Thymus (tissue), 11 donors: ENCODE measurements at regions not wholly inside any gene's neighbourhood (a gene's known extent, or its start where the extent isn't known, plus 50 kb on each side); places are given as distances from the start of the nearest gene placed in this dataset.

ENCODE experiments used
- DNase-seq, 9 donors: peaks; one replicate each; pipeline ENCODE4 v3.0.0-alpha.2; 2013; ENCODE audit warnings: low spot score in 9 of 9, low read depth in 6 of 9, missing footprints in 1 of 9
- H3K27ac ChIP-seq, 2 donors: one replicate each; pipeline ENCODE4 v1.5.1; 2013; ENCODE audit warnings: control low read depth in 1 of 2, low read depth in 1 of 2, low read length in 1 of 2, mild to moderate bottlenecking in 1 of 2, moderate library complexity in 1 of 2
- H3K27me3 ChIP-seq, 2 donors: one replicate each; pipeline ENCODE4 v1.5.1; 2013; ENCODE audit warnings: low read length in 1 of 2; ENCODE audit not compliant: control insufficient read depth in 2 of 2, insufficient read depth in 1 of 2
- H3K36me3 ChIP-seq, 2 donors: one replicate each; pipeline ENCODE4 v1.5.1; 2013; ENCODE audit warnings: low read length in 1 of 2, mild to moderate bottlenecking in 1 of 2, moderate library complexity in 1 of 2; ENCODE audit not compliant: control insufficient read depth in 2 of 2, insufficient read depth in 2 of 2
- H3K4me1 ChIP-seq, 2 donors: one replicate each; pipeline ENCODE4 v1.5.1; 2013; ENCODE audit warnings: low read length in 2 of 2; ENCODE audit not compliant: control insufficient read depth in 2 of 2, insufficient read depth in 2 of 2
- H3K4me3 ChIP-seq, 2 donors: one replicate each; pipeline ENCODE4 v1.5.1; 2013; ENCODE audit warnings: low read length in 2 of 2, control low read depth in 1 of 2, mild to moderate bottlenecking in 1 of 2
- H3K9me3 ChIP-seq, 2 donors: one replicate each; pipeline ENCODE4 v1.5.1; 2013; ENCODE audit warnings: low read length in 1 of 2, mild to moderate bottlenecking in 1 of 2; ENCODE audit not compliant: control insufficient read depth in 2 of 2, insufficient read depth in 1 of 2
- WGBS: extraction: QIAGEN DNeasy Blood & Tissue Kit; methylation state at CpG from one replicate; pipeline ENCODE4 v1.1.7; 2013; 5-methylcytosine and 5-hydroxymethylcytosine counted together
- donor health status: healthy.

- Histone ChIP-seq H3K36me3 (no peaks in the 10 kb centered on the region), H3K9me3 (no peaks in the 10 kb centered on the region), H3K27ac (no peak overlapping the region), H3K4me3 (no peak overlapping the region), H3K4me1 (no peaks in the 10 kb centered on the region), H3K27me3 (no peaks in the 10 kb centered on the region)
- 58% methylated on average over 5 of the region's 5 CpGs for WGBS
- DNase-seq = peak in 6 of 9 donors; percentile 4 to 42 (median 11)
Observed at GRCh38 chr4:35934320-35934981, 309.9 kb downstream of the ARAP2 start.

GRCh38 chr4:35938936-35939335, 305.4 kb downstream of the ARAP2 start:
- Histone ChIP-seq H3K4me3 (no peak overlapping the region), H3K27ac (no peak overlapping the region), H3K36me3 (no peaks in the 10 kb centered on the region), H3K9me3 (no peaks in the 10 kb centered on the region), H3K4me1 (no peaks in the 10 kb centered on the region), H3K27me3 (no peaks in the 10 kb centered on the region)
- no peak for DNase-seq
- WGBS = 83% methylated on average over 3 of the region's 3 CpGs

GRCh38 chr4:35939751-35940150, 304.6 kb downstream of the ARAP2 start:
- H3K27ac ChIP-seq = no peak overlapping the region
- no peaks in the 10 kb centered on the region for H3K27me3 ChIP-seq
- no peaks in the 10 kb centered on the region for H3K36me3 ChIP-seq
- DNase-seq = no peak
- WGBS = 43% methylated on average over 1 of the region's 1 CpG
- no peak overlapping the region for H3K4me3 ChIP-seq
- H3K9me3 ChIP-seq = no peaks in the 10 kb centered on the region
- no peaks in the 10 kb centered on the region for H3K4me1 ChIP-seq

GRCh38 chr4:35942092-35942491, 302.2 kb downstream of the ARAP2 start:
- H3K4me3 ChIP-seq = no peak overlapping the region
- no peaks in the 10 kb centered on the region for H3K27me3 ChIP-seq
- H3K27ac ChIP-seq = no peak overlapping the region
- no peaks in the 10 kb centered on the region for H3K9me3 ChIP-seq
- 75% methylated on average over 2 of the region's 2 CpGs for WGBS
- no peaks in the 10 kb centered on the region for H3K36me3 ChIP-seq
- no peak for DNase-seq
- H3K4me1 ChIP-seq = no peaks in the 10 kb centered on the region

GRCh38 chr4:35943606-35944005, 300.7 kb downstream of the ARAP2 start:
- H3K27ac ChIP-seq = no peak overlapping the region

GRCh38 chr4:35948171-35948570, 296.1 kb downstream of the ARAP2 start:
- Histone ChIP-seq H3K9me3 (no peaks in the 10 kb centered on the region), H3K4me1 (no peaks in the 10 kb centered on the region), H3K27me3 (no peaks in the 10 kb centered on the region), H3K36me3 (no peaks in the 10 kb centered on the region), H3K4me3 (no peak overlapping the region), H3K27ac (no peak overlapping the region)
- no peak for DNase-seq
- WGBS = 98% methylated on average over 2 of the region's 2 CpGs

More at GRCh38 chr4:35943606-35944005, 300.7 kb downstream of the ARAP2 start:
- H3K9me3 ChIP-seq = no peaks in the 10 kb centered on the region
- H3K4me3 ChIP-seq = no peak overlapping the region
- no peak for DNase-seq
- no peaks in the 10 kb centered on the region for H3K36me3 ChIP-seq
- H3K27me3 ChIP-seq = no peaks in the 10 kb centered on the region
- H3K4me1 ChIP-seq = no peaks in the 10 kb centered on the region

- H3K36me3 ChIP-seq = no peaks in the 10 kb centered on the region
- H3K9me3 ChIP-seq = no peaks in the 10 kb centered on the region
- DNase-seq = no peak
- H3K4me1 ChIP-seq = no peaks in the 10 kb centered on the region
- WGBS = 98% methylated on average over 1 of the region's 1 CpG
- no peaks in the 10 kb centered on the region for H3K27me3 ChIP-seq
- H3K4me3 ChIP-seq = no peak overlapping the region
- no peak overlapping the region for H3K27ac ChIP-seq
Observed at GRCh38 chr4:35950442-35950841, 293.9 kb downstream of the ARAP2 start.

- no peak for DNase-seq
- no peaks in the 10 kb centered on the region for H3K36me3 ChIP-seq
- no peak overlapping the region for H3K27ac ChIP-seq
- 97% methylated on average over 2 of the region's 2 CpGs for WGBS
- H3K4me1 ChIP-seq = no peaks in the 10 kb centered on the region
- H3K9me3 ChIP-seq = no peaks in the 10 kb centered on the region
- H3K27me3 ChIP-seq = no peaks in the 10 kb centered on the region
- no peak overlapping the region for H3K4me3 ChIP-seq
Observed at GRCh38 chr4:35952751-35953150, 291.6 kb downstream of the ARAP2 start.

GRCh38 chr4:35963383-35963782, 280.9 kb downstream of the ARAP2 start:
- Histone ChIP-seq H3K4me3 (no peak overlapping the region), H3K36me3 (no peaks in the 10 kb centered on the region), H3K4me1 (no peaks in the 10 kb centered on the region), H3K27me3 (no peaks in the 10 kb centered on the region), H3K27ac (no peak overlapping the region), H3K9me3 (no peaks in the 10 kb centered on the region)
- 96% methylated on average over 4 of the region's 4 CpGs for WGBS
- DNase-seq = no peak
